NCI-H1417 (cell line): ENCODE measurements at regions not wholly inside any gene's neighbourhood (a gene's known extent, or its start where the extent isn't known, plus 50 kb on each side); places are given as distances from the start of the nearest gene placed in this dataset.

Experiments
- DNase-seq, 3 experiments: peaks; one replicate each; lab custom pipeline; 2025; lab: John Stamatoyannopoulos, UW

GRCh38 chr15:87631775-87632174 lies 624.8 kb downstream of the NTRK3 start:
- no peak for DNase-seq

GRCh38 chr15:87631093-87631492 lies 625.4 kb downstream of the NTRK3 start:
- DNase-seq = no peak

- DNase-seq = no peak
Observed at GRCh38 chr15:87628311-87628710, 628.2 kb downstream of the NTRK3 start.

- no peak for DNase-seq
Observed at GRCh38 chr15:87626860-87627259, 629.7 kb downstream of the NTRK3 start.

- peak in 1 of 3 experiments; percentile 9 for DNase-seq
Observed at GRCh38 chr15:87623832-87624231, 632.7 kb downstream of the NTRK3 start.

GRCh38 chr15:87620393-87620792 lies 636.1 kb downstream of the NTRK3 start:
- no peak for DNase-seq

GRCh38 chr15:87619161-87619960 lies 637.2 kb downstream of the NTRK3 start:
- no peak for DNase-seq

- no peak for DNase-seq
Observed at GRCh38 chr15:87618203-87618725, 638.3 kb downstream of the NTRK3 start.

- DNase-seq = peak in 2 of 3 experiments; percentile 15 to 48
Observed at GRCh38 chr15:87614704-87615103, 641.8 kb downstream of the NTRK3 start.

GRCh38 chr15:87610366-87610765 lies 646.2 kb downstream of the NTRK3 start:
- no peak for DNase-seq

- no peak for DNase-seq
Observed at GRCh38 chr15:87609894-87610293, 646.6 kb downstream of the NTRK3 start.

- no peak for DNase-seq
Observed at GRCh38 chr15:87609474-87609873, 647.1 kb downstream of the NTRK3 start.

- DNase-seq = no peak
Observed at GRCh38 chr15:87608238-87609028, 648.1 kb downstream of the NTRK3 start.

GRCh38 chr15:87606971-87607370 lies 649.6 kb downstream of the NTRK3 start:
- DNase-seq = no peak

- DNase-seq = peak in 1 of 3 experiments; percentile 9
Observed at GRCh38 chr15:87604857-87605446, 651.6 kb downstream of the NTRK3 start.

GRCh38 chr15:87602371-87602770 lies 654.2 kb downstream of the NTRK3 start:
- DNase-seq = no peak

GRCh38 chr15:87599616-87600015 lies 656.9 kb downstream of the NTRK3 start:
- DNase-seq = no peak

GRCh38 chr15:87597346-87598052 lies 659.0 kb downstream of the NTRK3 start:
- no peak for DNase-seq

GRCh38 chr15:87591582-87591981 lies 665.0 kb downstream of the NTRK3 start:
- peak in 2 of 3 experiments; percentile 74 to 89 for DNase-seq

GRCh38 chr15:87591042-87591441 lies 665.5 kb downstream of the NTRK3 start:
- DNase-seq = no peak

GRCh38 chr15:87589134-87589533 lies 667.4 kb downstream of the NTRK3 start:
- DNase-seq = no peak

GRCh38 chr15:87582169-87582568 lies 674.4 kb downstream of the NTRK3 start:
- no peak for DNase-seq
